ENCODE measurements at regions not wholly inside any gene's neighbourhood (a gene's known extent, or its start where the extent isn't known, plus 50 kb on each side); places are given as distances from the start of the nearest gene placed in this dataset.
A peak's percentile ranks its signal among the peaks of the same experiment; 100 is the strongest.

- H3K4me3 ChIP-seq: no peak overlapping the region
- 80 to 89% methylated on average over 1 of the region's 1 CpG for WGBS, 2 donors
- no peaks in the 10 kb centered on the region for H3K27me3 ChIP-seq
- H3K4me1 ChIP-seq: no peaks in the 10 kb centered on the region
- no peak for TF ChIP-seq POLR2A (IDR thresholded peaks at IDR 0.05)
- TF ChIP-seq, protein P1, sequence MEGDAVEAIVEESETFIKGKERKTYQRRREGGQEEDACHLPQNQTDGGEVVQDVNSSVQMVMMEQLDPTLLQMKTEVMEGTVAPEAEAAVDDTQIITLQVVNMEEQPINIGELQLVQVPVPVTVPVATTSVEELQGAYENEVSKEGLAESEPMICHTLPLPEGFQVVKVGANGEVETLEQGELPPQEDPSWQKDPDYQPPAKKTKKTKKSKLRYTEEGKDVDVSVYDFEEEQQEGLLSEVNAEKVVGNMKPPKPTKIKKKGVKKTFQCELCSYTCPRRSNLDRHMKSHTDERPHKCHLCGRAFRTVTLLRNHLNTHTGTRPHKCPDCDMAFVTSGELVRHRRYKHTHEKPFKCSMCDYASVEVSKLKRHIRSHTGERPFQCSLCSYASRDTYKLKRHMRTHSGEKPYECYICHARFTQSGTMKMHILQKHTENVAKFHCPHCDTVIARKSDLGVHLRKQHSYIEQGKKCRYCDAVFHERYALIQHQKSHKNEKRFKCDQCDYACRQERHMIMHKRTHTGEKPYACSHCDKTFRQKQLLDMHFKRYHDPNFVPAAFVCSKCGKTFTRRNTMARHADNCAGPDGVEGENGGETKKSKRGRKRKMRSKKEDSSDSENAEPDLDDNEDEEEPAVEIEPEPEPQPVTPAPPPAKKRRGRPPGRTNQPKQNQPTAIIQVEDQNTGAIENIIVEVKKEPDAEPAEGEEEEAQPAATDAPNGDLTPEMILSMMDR (IDR thresholded peaks at IDR 0.05): peak in 2 of 6 experiments; percentile 8 to 21
- H3K36me3 ChIP-seq: no peaks in the 10 kb centered on the region
- DNase-seq: no peak
- H3K27ac ChIP-seq: no peak overlapping the region
- ATAC-seq (ENCODE audit: low FRiP score in 2 of 2): no peak
- H3K9me3 ChIP-seq: no peaks in the 10 kb centered on the region
Observed at GRCh38 chr1:82090104-82090503, 289.4 kb downstream of the ADGRL2 start.

- H3K27me3 ChIP-seq: no peaks in the 10 kb centered on the region
- no peaks in the 10 kb centered on the region for H3K9me3 ChIP-seq
- no peak overlapping the region for H3K27ac ChIP-seq
- no peak overlapping the region for H3K4me3 ChIP-seq
- 48 to 67% methylated on average over 2 of the region's 2 CpGs for WGBS, 2 donors
- H3K4me1 ChIP-seq: no peaks in the 10 kb centered on the region
- H3K36me3 ChIP-seq: no peaks in the 10 kb centered on the region
- DNase-seq (no peak), ATAC-seq (ENCODE audit: low FRiP score in 2 of 2) (no peak)
- TF ChIP-seq, protein P1 (IDR thresholded peaks at IDR 0.05): no peak
- TF ChIP-seq EP300 (IDR thresholded peaks at IDR 0.05): no peak
- no peak for TF ChIP-seq POLR2A (IDR thresholded peaks at IDR 0.05)
- no peak for TF ChIP-seq POLR2AphosphoS5 (IDR thresholded peaks at IDR 0.05)
Observed at GRCh38 chr1:82086739-82087138, 286.0 kb downstream of the ADGRL2 start.

DNA sequence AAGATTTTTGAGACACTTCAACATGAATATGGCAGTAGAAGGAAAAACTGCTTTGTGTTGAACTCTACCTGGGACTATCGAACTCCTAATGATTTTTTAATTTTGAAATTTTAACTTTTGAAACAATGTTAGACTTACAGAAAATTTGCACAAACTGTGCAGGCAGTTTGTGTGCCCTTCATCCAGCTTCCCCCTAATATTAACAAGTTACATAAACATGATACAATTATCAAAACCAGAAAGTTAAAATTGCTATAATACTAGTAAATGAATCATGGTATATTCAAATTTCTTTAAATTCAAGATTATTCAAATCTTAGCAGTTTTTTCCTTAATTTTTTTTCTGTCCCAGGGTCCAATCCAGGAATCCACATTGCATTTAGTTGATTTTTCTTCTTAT, 278.9 kb downstream of the ADGRL2 start:
- no peak for DNase-seq
- WGBS, 2 donors: 87 to 92% methylated on average over 1 of the region's 1 CpG
- Histone ChIP-seq H3K4me1 (no peaks in the 10 kb centered on the region), H3K36me3 (no peaks in the 10 kb centered on the region), H3K27ac (no peak overlapping the region), H3K4me3 (no peak overlapping the region), H3K9me3 (no peaks in the 10 kb centered on the region), H3K27me3 (no peaks in the 10 kb centered on the region)
- ATAC-seq (ENCODE audit: low FRiP score in 2 of 2): no peak
- TF ChIP-seq POLR2AphosphoS5 (IDR thresholded peaks at IDR 0.05) (no peak), POLR2A (IDR thresholded peaks at IDR 0.05) (no peak), EP300 (IDR thresholded peaks at IDR 0.05) (no peak)
- TF ChIP-seq, protein P1 (IDR thresholded peaks at IDR 0.05): no peak

DNA sequence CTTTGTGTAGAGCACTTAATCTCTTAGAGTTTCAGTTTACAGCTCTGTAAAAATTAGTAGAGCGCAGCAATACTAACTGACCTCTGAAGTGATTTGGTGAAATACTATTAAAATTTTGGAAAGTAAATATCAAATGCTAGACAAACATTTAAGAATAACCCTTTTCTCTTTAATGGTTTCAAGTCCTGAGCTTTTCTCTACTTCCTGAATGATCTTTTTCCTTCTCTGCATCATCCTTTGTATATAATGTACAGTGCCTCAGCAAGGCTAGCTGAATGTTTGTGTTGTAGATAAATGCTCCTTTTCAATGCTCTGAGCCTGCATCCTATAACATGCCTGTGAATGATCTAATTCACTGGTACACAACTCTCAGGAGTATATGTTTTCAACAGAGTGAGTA, 272.9 kb downstream of the ADGRL2 start:
- DNase-seq: no peak
- H3K27me3 ChIP-seq: no peaks in the 10 kb centered on the region
- H3K4me1 ChIP-seq: no peaks in the 10 kb centered on the region
- no peaks in the 10 kb centered on the region for H3K9me3 ChIP-seq
- H3K36me3 ChIP-seq: no peaks in the 10 kb centered on the region
- no peak overlapping the region for H3K27ac ChIP-seq
- 97 to 100% methylated on average over 1 of the region's 1 CpG for WGBS, 2 donors
- no peak overlapping the region for H3K4me3 ChIP-seq
- no peak for ATAC-seq (ENCODE audit: low FRiP score in 2 of 2)
- TF ChIP-seq, protein P1 (IDR thresholded peaks at IDR 0.05): no peak
- TF ChIP-seq POLR2AphosphoS5 (IDR thresholded peaks at IDR 0.05): no peak
- TF ChIP-seq EP300 (IDR thresholded peaks at IDR 0.05): no peak
- no peak for TF ChIP-seq POLR2A (IDR thresholded peaks at IDR 0.05)

DNA sequence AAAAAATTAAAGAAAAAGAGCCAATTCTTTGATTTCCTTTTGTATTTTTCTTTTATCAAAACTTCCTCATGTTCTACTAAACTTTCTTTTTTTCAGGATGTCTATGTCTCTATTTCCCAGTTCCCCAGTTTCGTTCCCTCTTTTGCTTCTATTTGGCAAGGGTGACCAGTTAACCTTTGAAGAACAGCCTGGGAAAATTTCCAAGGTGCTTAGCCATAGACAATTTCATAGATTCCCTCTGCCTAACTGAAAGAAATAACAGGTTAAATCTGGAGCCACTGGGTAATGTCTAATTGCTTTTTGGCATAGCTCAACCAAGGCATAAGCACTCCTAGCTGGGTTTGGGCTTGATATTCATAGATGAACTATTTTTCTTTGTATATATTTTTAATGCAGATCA, 272.3 kb downstream of the ADGRL2 start:
- no peak overlapping the region for H3K27ac ChIP-seq
- H3K9me3 ChIP-seq: no peaks in the 10 kb centered on the region
- no peaks in the 10 kb centered on the region for H3K27me3 ChIP-seq
- no peak overlapping the region for H3K4me3 ChIP-seq
- DNase-seq (no peak), ATAC-seq (ENCODE audit: low FRiP score in 2 of 2) (no peak)
- TF ChIP-seq POLR2A (IDR thresholded peaks at IDR 0.05) (no peak), EP300 (IDR thresholded peaks at IDR 0.05) (no peak), POLR2AphosphoS5 (IDR thresholded peaks at IDR 0.05) (no peak)
- TF ChIP-seq, protein P1 (IDR thresholded peaks at IDR 0.05): no peak
- WGBS, 2 donors: 35 to 57% methylated on average over 1 of the region's 1 CpG
- H3K4me1 ChIP-seq: no peaks in the 10 kb centered on the region
- H3K36me3 ChIP-seq: no peaks in the 10 kb centered on the region

Data from upper lobe of left lung (tissue), 6 donors.